Left cardiac atrium (tissue), 4 donors: ENCODE measurements at regions not wholly inside any gene's neighbourhood (a gene's known extent, or its start where the extent isn't known, plus 50 kb on each side); places are given as distances from the start of the nearest gene placed in this dataset.

Experiments used
- ATAC-seq, 2 donors: fragments of 200-7000 bp; cut with Tn5 transposase; one replicate each; pipeline ENCODE4 v1.9.1; 2020; ENCODE audit warnings: mild to moderate bottlenecking in 2 of 2, moderate library complexity in 2 of 2
- DNase-seq: peaks from one replicate; pipeline ENCODE4 v3.0.0-alpha.2; 2020
- intact Hi-C, 2 donors: fragments of 100-400 bp; cut with DNase I; formaldehyde crosslinking; loops; one replicate each; pipeline versions ENCODE4 v1.14.1 to v1.15.1; 2022 to 2023
- donor health status: DM: no; HTN: yes; CAD: no.
- donor health status: DM: no; HTN: yes; CAD: no; lungs with severe emphysema.
- donor health status: DM: yes; HTN: yes; CAD: no.
- donor health status: Dilated cardiomyopathy.

DNA sequence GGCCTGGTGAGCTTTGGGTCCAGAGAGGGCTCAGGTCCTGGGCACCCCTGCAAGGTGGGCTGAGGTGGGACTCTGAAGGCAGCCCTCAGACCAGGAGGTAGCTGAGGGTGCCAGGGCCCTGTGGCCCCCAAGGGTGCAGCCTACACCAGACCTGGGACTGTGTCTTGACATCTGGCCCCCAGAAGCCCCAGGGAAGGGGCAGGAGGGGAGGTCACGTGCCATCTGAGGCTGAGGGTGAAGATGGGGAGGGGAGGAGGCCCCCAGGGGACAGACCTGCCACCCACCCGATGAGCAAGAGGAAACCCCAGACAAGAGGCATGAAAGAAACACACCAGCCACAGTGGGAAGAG is 520.2 kb downstream of the BRD1 start:
- DNase-seq, result no peak
- no peak for ATAC-seq
- intact Hi-C loops, result loop anchor here in 1 of 2 donors (5.0 kb wide), 1 partner anchor 730 kb away; no protein-coding TSS in a partner anchor

DNA sequence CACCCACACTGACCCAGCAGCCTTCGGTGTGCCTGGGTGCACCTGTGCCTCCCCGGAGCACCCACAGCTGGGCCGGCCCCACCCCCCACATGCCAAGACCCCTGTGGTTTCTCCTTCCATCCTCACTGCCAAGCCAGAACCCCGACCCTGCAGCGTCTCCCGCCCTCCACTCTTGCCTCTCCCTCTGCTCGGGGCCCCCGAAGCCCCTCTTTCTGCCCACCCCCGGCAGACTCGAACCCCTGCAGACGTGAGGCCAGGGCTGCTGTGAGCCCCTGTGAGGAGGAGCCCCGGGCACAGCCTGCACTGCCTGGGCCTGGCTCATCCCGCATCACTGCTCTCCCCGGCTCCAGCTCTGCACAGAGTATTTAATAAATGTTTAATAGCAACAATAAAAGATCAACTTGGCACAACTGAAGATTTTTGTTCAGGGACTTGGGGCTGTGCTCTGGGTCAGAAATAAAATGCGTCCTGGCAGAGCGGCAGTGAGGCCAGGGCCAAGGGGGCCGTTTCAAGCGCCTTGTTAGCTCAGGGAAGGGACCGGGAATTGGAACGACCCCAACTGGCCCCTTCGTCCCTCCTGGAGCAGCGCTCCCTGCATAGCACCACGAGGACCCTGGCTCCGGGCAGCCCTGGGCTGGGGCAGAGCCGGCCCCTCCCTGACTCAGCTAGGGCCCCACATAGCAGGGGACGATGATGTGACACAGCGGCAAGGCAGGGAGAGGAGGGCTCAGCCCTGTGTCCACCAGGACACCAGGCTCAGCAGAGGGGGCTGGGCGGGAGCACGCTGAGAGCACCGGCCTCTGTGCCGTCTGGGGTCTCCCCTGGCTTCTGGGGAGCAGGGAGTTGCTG is 520.8 kb downstream of the BRD1 start:
- DNase-seq, result no peak
- intact Hi-C loops, result loop anchor here in 1 of 2 donors (5.0 kb wide), 1 partner anchor 730 kb away; no protein-coding TSS in a partner anchor
- no peak for ATAC-seq

DNA sequence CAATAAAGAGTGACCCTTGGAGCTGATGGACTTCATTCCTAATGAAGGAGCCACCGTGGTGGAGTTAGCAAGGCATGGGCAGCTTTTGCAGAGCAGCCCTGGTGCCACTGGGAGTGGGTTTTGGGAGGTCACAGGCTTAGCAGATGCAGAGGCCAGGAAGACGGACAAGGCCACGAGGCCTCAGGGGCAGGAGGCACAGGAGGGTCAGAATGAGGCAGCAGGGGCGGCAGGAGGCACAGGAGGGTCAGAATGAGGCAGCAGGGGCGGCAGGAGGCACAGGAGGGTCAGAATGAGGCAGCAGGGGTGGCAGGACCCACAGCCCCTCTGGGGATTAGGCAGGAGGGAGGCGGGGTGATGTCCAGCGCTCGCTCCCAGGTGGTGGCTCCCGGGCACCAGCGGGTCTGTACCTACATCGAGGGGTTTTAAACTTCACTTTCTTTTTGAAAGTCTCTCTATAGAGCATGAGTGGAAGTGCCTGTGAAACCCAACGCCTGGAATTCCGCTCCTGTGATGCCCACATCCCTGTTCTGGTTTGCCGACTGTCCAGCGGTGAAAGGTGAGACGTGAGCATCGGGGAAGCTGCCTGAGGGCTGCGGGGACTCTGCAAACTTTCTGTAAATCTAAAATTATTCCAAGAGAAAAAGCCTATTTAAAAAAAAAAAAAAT is 521.6 kb downstream of the BRD1 start:
- ATAC-seq (no peak), DNase-seq (no peak)
- intact Hi-C loops, result loop anchor here (2.0 to 5.0 kb wide), 2 partner anchors 259 to 729 kb away; no protein-coding TSS in a partner anchor

DNA sequence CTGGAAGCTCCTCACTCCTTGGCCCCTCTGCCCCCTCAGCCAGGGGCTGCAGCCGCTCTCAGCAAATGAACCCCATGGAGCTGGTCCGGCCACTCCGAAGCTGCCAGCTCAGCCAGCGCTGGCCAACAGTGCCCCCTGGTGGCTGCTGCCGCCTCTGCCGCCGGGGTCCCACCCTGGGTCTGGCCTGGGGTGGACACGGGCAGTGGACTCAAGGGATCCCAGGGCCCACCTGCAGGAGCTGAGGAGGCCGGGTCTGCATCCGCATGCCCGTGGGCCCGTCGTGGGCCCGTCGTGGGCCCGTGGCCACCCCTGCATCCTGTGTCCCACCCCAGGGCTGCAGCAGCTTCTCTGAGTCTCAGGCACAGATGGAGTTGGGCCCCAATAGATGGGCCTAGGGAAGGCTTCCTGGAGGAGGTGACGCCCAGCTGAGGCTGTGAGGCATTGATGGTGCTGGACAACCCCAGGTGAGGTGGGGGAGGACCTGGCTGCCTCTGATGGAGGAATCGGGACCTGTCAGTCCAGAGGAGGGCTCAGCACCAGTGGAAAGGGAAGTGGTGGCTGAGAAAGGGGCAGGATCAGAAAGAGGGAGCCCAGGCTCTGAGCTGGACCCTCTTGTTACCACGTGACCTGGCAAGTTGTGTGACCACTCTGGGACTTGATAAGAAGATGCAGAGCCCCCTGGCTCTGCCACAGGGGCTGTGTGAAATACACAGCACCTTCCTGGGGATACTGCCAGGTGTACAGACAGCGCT is 522.3 kb downstream of the BRD1 start:
- ATAC-seq, result peak; percentile 86 to 91
- intact Hi-C loops, result loop anchor here (2.0 to 5.0 kb wide), 2 partner anchors 259 to 728 kb away; no protein-coding TSS in a partner anchor
- DNase-seq, result peak; percentile 65

DNA sequence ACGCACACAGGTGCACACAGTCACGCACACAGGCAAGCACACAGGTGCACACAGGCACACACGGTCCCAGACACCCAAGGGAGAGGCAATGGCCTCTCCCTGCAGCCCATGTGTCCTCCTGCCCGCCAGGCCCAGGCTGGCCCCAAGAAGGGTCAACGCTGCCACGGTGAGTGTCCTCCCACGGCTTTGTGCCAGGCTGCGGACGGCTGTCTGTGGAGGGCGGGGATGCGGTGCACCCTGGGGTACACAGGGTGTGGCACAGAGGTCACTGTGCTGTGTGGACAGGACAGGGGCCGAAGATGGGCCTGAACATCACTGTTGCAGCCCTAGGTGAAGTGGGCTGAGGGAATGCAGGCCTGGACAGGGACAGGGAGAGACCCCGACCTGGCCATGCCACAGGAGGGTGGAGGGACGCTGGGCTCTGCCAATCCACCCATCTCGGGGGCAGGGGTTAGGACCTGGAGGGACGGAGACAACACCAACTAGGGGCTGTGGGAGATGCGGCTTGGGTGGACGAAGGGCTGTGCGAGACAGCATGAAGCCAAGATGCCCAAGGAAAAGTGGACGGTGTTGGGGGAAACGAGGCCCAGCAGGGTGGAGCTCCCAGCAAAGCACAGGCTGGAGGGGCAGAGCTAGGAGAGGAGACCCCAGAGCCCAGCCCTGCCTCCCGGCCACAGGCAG is 523.8 kb downstream of the BRD1 start:
- DNase-seq, result no peak
- ATAC-seq, result no peak
- intact Hi-C loops, result loop anchor here (2.0 kb wide), 1 partner anchor 257 kb away; no protein-coding TSS in a partner anchor

DNA sequence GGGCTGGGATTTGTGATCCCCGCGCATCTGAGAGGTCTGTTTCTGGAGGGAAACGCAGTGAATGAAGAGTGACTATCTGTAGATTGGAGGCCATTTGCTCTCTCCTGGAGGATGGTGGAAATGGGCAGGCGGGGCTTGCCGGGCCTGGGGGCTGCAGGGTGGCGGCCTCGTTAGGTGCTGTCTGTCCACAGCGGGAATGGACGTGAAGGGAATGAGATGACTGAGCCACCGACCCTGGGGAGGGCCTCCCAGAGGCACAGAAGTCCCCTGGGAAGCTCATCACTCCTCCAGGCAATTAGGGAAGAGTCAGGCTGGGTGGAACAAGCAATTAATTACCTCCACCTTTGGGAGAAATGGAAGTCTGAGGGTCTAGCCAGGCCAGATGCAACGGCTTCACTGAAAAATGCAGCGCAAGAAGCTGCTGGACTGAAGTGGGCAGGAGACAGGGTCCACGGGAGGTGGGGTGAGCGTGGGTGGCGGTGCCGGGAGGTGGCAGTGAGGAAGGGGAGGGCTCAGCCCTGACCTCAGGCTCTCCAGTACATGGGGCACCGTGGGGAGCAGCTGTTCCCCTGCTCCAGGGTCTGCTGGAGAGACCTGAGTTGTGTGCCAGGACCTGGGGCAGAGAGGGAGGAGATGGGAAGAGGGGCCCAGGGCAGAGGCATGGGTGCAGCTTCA is 524.5 kb downstream of the BRD1 start:
- intact Hi-C loops, result no loop called here
- no peak for ATAC-seq
- DNase-seq, result no peak

DNA sequence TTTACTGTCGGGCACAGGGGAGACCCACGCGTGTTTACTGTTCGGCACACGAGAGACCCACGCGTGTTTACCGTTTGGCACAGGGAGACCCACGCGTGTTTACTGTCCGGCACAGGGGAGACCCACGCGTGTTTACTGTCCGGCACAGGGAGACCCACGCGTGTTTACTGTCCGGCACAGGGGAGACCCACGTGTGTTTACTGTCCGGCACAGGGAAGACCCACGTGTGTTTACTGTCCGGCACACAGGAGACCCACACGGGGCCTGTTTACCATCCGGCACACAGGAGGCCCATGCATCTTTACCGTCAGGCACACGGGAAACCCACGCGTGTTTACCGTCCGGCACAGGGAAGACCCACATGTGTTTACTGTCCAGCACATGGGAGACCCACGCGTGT is 525.1 kb downstream of the BRD1 start:
- intact Hi-C loops, result no loop called here
- ATAC-seq (no peak), DNase-seq (no peak)

DNA sequence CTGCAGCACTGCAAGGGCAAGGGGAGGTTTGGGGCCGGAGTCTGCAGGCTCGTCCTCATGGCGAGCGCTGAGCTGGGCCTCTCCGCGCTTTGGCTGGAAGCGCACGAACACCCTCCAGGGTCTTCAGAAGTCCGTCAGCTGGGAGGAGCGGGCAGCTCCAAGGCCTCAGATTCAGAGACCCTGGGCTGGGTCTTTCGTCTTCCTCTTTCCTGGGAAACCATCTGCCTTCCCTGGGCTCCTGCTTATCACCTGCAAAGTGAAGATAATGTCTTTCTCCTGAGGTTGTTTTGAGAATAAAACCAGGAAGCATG is 525.6 kb downstream of the BRD1 start:
- intact Hi-C loops, result no loop called here
- DNase-seq, result no peak
- no peak for ATAC-seq

DNA sequence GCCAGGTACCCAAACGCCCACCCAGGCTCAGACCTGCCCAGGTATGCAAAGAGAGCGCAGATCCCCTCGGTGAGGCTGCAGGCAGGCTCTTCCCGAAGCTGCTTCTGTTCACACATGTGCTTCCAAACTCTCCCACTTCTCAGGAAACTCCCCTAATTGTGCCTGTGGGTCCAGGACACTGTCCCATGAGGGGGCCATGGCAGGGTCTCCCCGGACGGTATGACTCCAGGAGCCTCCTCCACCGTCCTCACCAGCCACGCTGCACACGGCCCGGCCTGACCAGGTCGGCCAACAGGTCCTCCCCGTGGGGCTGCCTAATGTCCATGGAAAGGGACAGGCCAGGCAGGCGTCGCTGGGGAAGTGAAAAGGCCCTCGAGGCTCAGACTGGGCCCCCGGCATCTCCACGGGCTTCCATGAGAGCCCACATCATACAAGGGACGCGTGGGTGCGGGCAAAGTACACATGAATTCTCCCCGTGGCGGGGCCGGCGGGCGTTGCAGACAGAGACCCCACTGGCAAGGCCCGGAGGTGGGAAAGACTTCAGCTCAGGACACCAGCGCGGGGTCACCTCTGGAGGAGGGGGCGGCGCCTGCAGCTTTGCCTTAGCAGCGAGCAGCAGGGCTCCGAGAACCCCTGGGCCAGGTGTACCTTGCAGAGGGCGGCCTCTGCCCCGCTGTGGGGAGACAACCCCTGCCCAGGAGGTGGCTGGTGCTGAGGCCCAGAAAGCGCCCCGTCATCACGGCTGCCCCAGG is 526.1 kb downstream of the BRD1 start:
- intact Hi-C loops, result no loop called here
- no peak for DNase-seq
- no peak for ATAC-seq

DNA sequence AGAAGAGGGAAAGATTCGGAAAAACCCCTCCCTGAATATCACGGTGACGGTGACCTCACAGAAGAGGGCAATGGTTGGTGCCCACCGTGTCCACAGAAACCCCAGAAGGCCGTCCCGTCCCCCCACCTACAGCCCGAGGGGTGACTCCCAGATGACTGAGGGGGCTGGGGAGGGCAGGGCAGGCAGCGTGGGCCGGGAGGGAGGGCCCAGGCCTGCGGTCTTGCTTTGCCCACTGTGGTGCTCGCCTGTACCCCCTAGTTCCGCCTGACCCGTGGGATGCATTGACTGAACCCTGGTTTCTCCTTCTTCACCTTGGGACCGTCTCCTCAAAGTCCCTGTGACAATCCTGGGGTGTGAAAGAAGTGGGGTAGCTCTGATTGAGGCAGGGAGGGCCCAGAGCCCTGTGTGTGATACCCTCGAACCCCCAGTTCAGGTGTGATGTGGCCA is 526.7 kb downstream of the BRD1 start:
- intact Hi-C loops, result no loop called here
- ATAC-seq (no peak), DNase-seq (no peak)

DNA sequence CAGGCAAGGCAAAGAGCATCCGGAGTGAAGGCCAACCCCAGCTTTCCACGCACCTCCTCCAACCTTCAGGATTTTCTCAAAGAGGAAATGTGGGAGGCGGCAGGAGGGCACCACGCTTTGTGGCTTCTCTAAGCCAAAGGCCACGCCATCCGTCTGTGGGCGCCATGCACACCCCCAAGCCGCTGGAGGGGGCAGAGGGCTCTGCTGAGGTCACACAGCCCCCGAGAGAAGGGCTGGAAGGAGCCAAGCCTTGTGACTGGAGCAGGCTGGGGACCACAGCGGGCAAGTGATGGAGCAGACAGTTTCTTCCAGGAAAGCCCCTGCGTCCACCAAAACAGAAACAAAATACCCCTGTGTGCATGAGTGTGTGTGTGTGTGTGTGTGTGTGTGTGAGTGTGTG is 527.4 kb downstream of the BRD1 start:
- intact Hi-C loops, result no loop called here
- DNase-seq (no peak), ATAC-seq (no peak)

DNA sequence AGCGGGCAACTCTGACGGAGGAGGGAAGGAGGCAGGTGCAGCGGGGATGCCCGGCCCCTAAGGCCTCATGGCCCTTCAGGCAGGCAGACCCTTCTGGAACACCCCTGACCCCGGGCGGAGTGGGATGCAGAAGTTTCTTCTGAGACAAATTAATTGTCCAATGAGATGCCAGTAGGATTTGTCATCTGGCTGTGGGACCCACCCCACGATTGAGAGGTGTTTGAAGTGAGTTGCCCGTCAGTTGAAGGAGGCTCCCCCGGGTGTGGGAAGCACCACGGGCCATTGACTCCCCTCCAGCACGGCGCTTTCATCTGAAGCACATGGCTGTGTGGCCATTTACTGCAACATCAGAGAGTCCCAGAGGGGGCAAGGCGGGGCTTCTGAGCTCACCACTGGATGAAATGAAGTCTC is 527.8 kb downstream of the BRD1 start:
- ATAC-seq (no peak), DNase-seq (no peak)
- intact Hi-C loops, result no loop called here

DNA sequence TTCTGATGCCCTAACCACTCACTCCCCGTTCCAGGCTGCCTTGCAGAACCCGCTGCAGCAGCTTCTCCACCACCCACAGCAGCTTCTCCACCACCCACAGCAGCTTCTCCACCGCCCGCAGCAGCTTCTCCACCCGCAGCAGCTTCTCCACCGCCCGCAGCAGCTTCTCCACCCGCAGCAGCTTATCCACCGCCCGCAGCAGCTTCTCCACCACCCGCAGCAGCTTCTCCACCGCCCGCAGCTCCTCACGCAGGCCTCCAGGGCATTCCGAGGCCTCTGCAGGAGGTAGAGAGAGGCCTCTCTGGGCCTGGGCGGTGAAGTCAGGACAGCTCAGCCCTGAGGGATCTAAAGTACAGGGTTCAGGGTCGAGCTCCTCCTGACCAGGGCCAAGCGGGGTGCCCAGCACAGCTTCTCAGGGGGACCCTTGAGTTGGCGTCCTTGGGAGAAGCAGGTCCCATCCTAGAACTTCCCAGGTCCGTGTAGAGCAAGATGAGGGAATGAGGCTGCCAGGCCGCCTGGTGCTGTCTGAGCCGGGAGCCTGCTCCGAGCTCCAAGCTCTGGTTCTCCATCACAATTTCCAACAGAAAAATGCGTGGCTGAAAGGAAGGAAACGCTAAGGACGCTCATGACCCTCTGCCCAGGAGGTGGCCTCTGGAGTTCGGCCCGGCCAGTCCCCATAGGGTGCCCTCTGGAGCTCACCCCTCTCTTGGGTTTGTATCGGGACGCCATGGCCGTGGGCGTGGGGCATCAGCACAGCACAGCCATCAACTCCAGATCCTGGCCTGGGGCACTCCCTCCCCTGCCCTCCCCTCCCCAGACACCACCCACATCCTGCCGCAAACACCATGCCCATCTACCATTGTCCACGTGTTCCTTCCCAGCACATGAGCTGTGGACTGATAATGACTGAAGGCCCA is 528.6 kb downstream of the BRD1 start:
- ATAC-seq (no peak), DNase-seq (no peak)
- intact Hi-C loops, result no loop called here

DNA sequence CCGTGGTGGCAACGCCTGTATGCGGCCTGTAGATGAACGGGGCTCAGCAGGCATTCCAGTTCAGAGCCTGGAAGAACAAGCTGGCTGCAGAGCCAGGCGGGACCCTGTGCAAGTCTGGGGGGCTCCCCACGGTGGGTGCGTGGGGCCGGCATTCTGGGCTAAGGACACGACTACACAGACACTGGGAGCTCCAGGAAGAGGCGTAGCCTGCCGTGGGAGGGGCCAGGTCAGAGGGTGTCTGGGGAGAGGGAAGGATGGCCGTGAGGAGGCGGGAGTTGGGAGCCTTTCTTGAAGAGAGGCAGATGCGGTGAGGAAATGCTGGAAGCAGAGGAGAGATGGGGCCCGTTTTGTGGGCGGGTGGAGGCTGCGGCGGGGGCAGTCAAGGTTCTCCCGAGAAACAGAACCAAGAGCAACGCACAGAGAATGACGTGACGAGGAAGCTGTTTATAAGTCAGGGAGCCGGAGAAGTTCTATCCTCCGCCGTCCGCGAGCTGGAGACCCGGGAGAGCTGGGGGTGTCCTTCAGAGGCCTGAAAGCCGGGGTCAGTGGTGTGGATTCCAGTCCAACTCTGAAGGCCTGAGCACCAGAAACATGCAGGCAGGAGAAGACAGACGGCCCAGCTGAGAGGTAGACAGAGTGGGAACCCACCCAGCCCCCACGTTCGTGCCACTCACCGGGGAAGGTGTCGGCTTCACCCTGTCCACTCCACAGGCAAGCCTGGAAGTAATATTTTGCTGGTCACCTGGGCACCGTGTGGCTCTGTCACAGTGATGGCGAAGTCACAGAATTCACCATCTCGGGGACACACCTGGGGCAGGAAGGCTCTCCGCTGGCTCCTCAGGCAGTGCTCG is 529.6 kb downstream of the BRD1 start:
- ATAC-seq, result no peak
- DNase-seq, result no peak
- intact Hi-C loops, result no loop called here

DNA sequence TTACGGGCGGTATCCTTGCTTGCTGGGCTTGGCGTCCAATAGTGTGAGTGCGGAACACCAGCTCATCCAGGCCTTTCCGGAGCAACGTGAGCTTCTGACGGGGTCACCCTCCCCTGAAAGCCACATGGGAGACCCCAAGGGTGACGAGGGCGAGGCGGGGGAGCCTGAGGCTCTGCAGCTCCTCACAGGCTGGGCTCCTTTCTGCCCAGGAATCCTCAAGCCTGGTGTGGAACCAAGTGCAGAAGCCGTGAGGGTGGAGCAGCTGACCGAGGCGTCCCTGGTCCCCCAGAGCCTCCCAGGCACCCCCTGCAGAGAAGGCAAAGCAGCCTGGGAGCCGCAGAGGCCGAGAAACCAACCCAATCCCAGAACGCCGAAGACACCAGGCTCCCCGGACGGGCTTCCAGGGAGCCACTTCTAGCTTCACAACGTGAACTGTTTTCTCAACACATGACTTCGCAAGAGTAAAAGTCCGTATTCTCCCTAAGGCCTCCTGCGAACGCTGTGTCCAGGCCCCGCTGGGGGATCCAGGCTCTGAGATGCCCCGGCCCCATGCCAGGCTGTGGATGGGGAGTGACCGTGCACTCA is 530.3 kb downstream of the BRD1 start:
- intact Hi-C loops, result no loop called here
- ATAC-seq (no peak), DNase-seq (no peak)

DNA sequence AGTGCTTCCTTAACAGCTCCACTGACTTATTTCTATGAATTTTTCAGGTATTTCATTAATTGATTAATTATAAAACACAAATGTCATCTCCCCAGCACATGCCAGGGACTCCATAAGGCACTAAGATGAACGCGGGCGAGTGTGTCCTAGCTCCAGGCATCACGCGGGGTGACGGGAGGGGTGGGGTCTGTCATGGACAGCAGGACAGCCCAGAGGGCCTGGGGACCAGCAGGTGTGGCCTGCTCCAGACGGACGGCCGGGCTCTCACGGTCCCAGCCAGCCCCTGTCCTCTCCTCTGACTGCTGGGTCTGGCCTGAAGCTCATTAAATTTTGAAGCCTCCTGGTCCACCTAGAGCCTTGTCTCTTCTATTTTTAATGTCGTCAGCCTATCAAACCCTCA is 531.1 kb downstream of the BRD1 start:
- DNase-seq (no peak), ATAC-seq (no peak)
- intact Hi-C loops, result no loop called here
